Natural killer cell treated with Interleukin-12 subunit alpha and Interleukin-12 subunit beta and Interleukin-15 and Interleukin-18, amount 100 ng/mL, for 72 hours (primary cell): ENCODE measurements at regions not wholly inside any gene's neighbourhood (a gene's known extent, or its start where the extent isn't known, plus 50 kb on each side); places are given as distances from the start of the nearest gene placed in this dataset.

Experiments used
- ATAC-seq, 2 donors: fragments of 150-1000 bp; cut with Tn5 transposase in 1 of 2; sonication (Bioruptor Pico), chemical (Tn5 transposase) in 1 of 2; 2 replicates each; pipeline ENCODE4 v1.10.0; 2021
- DNase-seq: peaks from one replicate; pipeline ENCODE4 v3.0.0; 2022; ENCODE audit warnings: low spot score
- H3K27ac Mint-ChIP-seq, 2 donors: 1 replicate in 1 of 2; 2 replicates in 1 of 2; pipeline ENCODE4 v1.8.0; 2022; ENCODE audit warnings: mixed read lengths in 2 of 2, mild to moderate bottlenecking in 1 of 2, moderate library complexity in 1 of 2
- H3K27me3 Mint-ChIP-seq, 2 donors: 1 replicate in 1 of 2; 2 replicates in 1 of 2; pipeline ENCODE4 v1.8.0; 2022; ENCODE audit warnings: mixed read lengths in 2 of 2
- H3K36me3 Mint-ChIP-seq: one replicate; pipeline ENCODE4 v1.8.0; 2022; ENCODE audit warnings: mixed read lengths
- H3K4me1 Mint-ChIP-seq, 2 donors: 1 replicate in 1 of 2; 2 replicates in 1 of 2; pipeline ENCODE4 v1.8.0; 2022; ENCODE audit warnings: low read depth in 2 of 2, mixed read lengths in 2 of 2, mild to moderate bottlenecking in 1 of 2
- H3K4me3 Mint-ChIP-seq: one replicate; pipeline ENCODE4 v1.8.0; 2022; ENCODE audit warnings: mixed read lengths
- H3K9me3 Mint-ChIP-seq: 2 replicates; pipeline ENCODE4 v1.8.0; 2022; ENCODE audit warnings: mixed read lengths

- H3K27me3 Mint-ChIP-seq = peaks cover 28 to 33% of the 10 kb centered on the region in 2 donors
- H3K36me3 Mint-ChIP-seq = no peaks in the 10 kb centered on the region
- H3K4me3 Mint-ChIP-seq = no peak overlapping the region
- H3K27ac Mint-ChIP-seq = no peak overlapping the region
- ATAC-seq (no peak), DNase-seq (no peak)
- no peaks in the 10 kb centered on the region for H3K4me1 Mint-ChIP-seq
- H3K9me3 Mint-ChIP-seq = no peaks in the 10 kb centered on the region
Observed at GRCh38 chr22:48256041-48256739, 1493.7 kb downstream of the TBC1D22A start.

GRCh38 chr22:48254311-48254873 is 1491.9 kb downstream of the TBC1D22A start:
- no peaks in the 10 kb centered on the region for H3K4me1 Mint-ChIP-seq
- no peak for ATAC-seq
- H3K9me3 Mint-ChIP-seq = no peaks in the 10 kb centered on the region
- H3K36me3 Mint-ChIP-seq = no peaks in the 10 kb centered on the region
- DNase-seq = no peak
- no peak overlapping the region for H3K27ac Mint-ChIP-seq
- peaks cover 37 to 45% of the 10 kb centered on the region in 2 donors for H3K27me3 Mint-ChIP-seq
- H3K4me3 Mint-ChIP-seq = no peak overlapping the region

DNA sequence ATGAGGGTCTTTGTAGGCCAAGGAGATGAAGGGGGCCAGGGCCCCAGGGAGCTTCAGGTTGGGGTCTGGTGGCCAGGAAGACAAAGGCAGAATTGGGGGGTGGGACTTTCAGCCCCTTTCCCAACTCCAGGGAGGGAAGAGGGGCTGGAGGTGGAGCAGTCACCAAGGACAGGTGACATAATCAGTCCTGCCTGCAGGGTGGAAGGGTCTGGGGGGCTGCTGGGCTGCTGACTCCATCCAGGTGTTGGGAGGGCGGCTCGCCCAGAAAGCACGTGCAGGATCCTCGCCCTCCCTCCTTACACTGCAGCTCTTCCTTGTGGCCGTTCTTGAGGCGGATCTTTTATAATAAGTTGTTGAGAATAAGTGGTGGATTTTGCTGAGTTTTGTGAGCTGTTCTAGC is 1491.1 kb downstream of the TBC1D22A start:
- Mint-ChIP-seq H3K27ac (no peak overlapping the region), H3K4me3 (no peak overlapping the region), H3K36me3 (no peaks in the 10 kb centered on the region), H3K9me3 (no peaks in the 10 kb centered on the region), H3K27me3 (peaks cover 37 to 42% of the 10 kb centered on the region in 2 donors), H3K4me1 (no peaks in the 10 kb centered on the region)
- ATAC-seq = no peak
- DNase-seq = no peak

- no peak for ATAC-seq
- Mint-ChIP-seq H3K36me3 (no peaks in the 10 kb centered on the region), H3K4me3 (no peak overlapping the region), H3K4me1 (no peaks in the 10 kb centered on the region), H3K9me3 (no peaks in the 10 kb centered on the region), H3K27ac (no peak overlapping the region), H3K27me3 (peaks cover 40 to 44% of the 10 kb centered on the region in 2 donors)
- DNase-seq = no peak
Observed at GRCh38 chr22:48253136-48253535, 1490.7 kb downstream of the TBC1D22A start.

GRCh38 chr22:48251629-48252028 is 1489.2 kb downstream of the TBC1D22A start:
- H3K27ac Mint-ChIP-seq = no peak overlapping the region
- no peak overlapping the region for H3K4me3 Mint-ChIP-seq
- ATAC-seq (no peak), DNase-seq (no peak)
- peaks cover 46 to 51% of the 10 kb centered on the region in 2 donors for H3K27me3 Mint-ChIP-seq
- H3K4me1 Mint-ChIP-seq = peaks cover under 1 to 1% of the 10 kb centered on the region in 2 donors
- no peaks in the 10 kb centered on the region for H3K36me3 Mint-ChIP-seq
- H3K9me3 Mint-ChIP-seq = no peaks in the 10 kb centered on the region

GRCh38 chr22:48250937-48251530 is 1488.6 kb downstream of the TBC1D22A start:
- Mint-ChIP-seq H3K4me3 (no peak overlapping the region), H3K36me3 (no peaks in the 10 kb centered on the region), H3K27me3 (peaks cover 46 to 56% of the 10 kb centered on the region in 2 donors), H3K27ac (no peak overlapping the region), H3K4me1 (peaks cover 5 to 6% of the 10 kb centered on the region in 2 donors), H3K9me3 (no peaks in the 10 kb centered on the region)
- ATAC-seq (no peak), DNase-seq (no peak)

- H3K27ac Mint-ChIP-seq = no peak overlapping the region
- no peak overlapping the region for H3K4me3 Mint-ChIP-seq
- peaks cover 7 to 9% of the 10 kb centered on the region in 2 donors for H3K4me1 Mint-ChIP-seq
- no peaks in the 10 kb centered on the region for H3K9me3 Mint-ChIP-seq
- no peaks in the 10 kb centered on the region for H3K36me3 Mint-ChIP-seq
- H3K27me3 Mint-ChIP-seq = peaks cover 47 to 56% of the 10 kb centered on the region in 2 donors
- ATAC-seq (peak in 1 of 2 donors; percentile 9), DNase-seq (no peak)
Observed at GRCh38 chr22:48250286-48250895, 1487.9 kb downstream of the TBC1D22A start.

- peaks cover 45 to 50% of the 10 kb centered on the region in 2 donors for H3K27me3 Mint-ChIP-seq
Observed at GRCh38 chr22:48249713-48250268, 1487.3 kb downstream of the TBC1D22A start.

DNA sequence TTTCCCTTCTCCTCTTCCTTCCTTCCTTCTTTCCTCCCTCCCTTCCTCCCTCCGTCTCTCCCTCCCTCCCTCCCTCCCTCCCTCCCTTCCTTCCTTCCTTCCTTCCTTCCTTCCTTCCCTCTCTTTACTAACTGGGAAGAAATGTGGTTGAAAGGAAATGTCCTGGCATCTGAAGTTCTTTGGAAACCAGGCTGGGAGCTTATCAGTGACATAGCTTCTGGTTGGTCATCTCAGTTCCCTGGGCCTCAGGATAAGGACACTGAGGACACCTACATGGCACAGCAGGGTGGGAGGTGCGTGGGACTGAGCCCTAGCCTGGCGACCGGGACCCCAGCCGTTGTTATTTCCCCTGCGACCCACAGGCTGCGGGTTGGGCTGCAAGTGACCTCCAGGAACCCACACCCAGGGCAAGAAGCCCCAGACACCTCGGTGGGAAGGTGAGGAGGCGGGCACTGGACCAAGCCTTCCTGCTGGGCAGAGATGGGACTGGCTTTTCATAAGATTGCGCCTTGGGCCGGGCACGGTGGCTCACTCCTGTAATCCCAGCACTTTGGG is 1486.5 kb downstream of the TBC1D22A start:
- Mint-ChIP-seq H3K36me3 (no peaks in the 10 kb centered on the region), H3K9me3 (no peaks in the 10 kb centered on the region), H3K4me3 (no peak overlapping the region), H3K4me1 (peaks cover 15 to 18% of the 10 kb centered on the region in 2 donors), H3K27ac (no peak overlapping the region), H3K27me3 (peaks cover 42 to 43% of the 10 kb centered on the region in 2 donors)
- no peak for ATAC-seq
- no peak for DNase-seq

More at GRCh38 chr22:48249713-48250268, 1487.3 kb downstream of the TBC1D22A start:
- ATAC-seq = no peak
- Mint-ChIP-seq H3K9me3 (no peaks in the 10 kb centered on the region), H3K4me1 (peaks cover 13 to 15% of the 10 kb centered on the region in 2 donors), H3K27ac (no peak overlapping the region), H3K36me3 (no peaks in the 10 kb centered on the region), H3K4me3 (no peak overlapping the region)
- DNase-seq = no peak

- no peaks in the 10 kb centered on the region for H3K9me3 Mint-ChIP-seq
- H3K27me3 Mint-ChIP-seq = peaks cover 42 to 43% of the 10 kb centered on the region in 2 donors
- no peak for ATAC-seq
- H3K27ac Mint-ChIP-seq = peak overlapping the region in 1 of 2 donors; percentile 20
- no peak overlapping the region for H3K4me3 Mint-ChIP-seq
- no peak for DNase-seq
- peaks cover 21 to 26% of the 10 kb centered on the region in 2 donors for H3K4me1 Mint-ChIP-seq
- no peaks in the 10 kb centered on the region for H3K36me3 Mint-ChIP-seq
Observed at GRCh38 chr22:48247829-48248228, 1485.4 kb downstream of the TBC1D22A start.

GRCh38 chr22:48245196-48245485 is 1482.7 kb downstream of the TBC1D22A start:
- Mint-ChIP-seq H3K9me3 (no peaks in the 10 kb centered on the region), H3K27ac (no peak overlapping the region), H3K4me3 (peak overlapping the region; percentile 35), H3K36me3 (no peaks in the 10 kb centered on the region), H3K27me3 (peaks cover 31 to 37% of the 10 kb centered on the region in 2 donors), H3K4me1 (peaks cover 37 to 46% of the 10 kb centered on the region in 2 donors)
- ATAC-seq (peak in 1 of 2 donors; percentile 56), DNase-seq (no peak)

DNA sequence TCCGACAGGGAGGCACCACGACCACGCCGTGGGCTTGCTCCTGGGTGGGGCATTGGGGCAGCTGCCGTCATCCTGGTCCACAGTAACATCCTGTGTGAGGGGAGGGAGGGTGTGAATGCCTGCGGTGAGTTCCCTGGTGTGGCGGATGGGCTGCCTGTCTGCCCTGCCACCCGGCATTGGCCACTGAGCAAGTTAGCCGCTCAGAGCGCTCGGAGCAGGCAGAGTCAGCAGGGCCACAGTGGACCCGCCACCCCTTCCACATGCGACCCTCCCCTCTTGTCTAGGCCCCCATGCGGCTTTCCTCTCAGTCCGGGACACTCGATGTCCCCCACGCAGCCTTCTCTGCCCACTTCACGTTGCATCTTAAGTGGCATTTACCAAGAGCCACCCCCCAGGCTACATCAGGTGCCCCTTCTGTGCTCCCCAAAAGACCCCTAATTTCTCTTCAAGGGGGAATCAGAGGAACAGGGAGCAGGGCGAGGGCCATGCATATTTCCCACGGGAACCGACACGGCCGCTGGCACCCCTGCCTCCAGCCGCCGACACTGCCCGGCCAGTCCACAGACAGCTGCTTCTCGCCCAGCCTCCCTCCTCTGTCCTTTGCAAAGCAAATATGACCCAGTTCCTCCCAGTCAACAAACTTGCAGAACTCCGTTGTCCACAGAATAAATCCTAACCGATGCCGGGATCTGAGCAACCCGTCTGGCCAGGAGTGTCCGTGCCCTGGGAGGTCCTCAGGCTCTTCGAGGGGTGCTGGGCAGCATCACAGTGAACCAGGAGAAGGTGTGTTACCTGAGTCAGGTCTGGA is 1482.1 kb downstream of the TBC1D22A start:
- H3K27ac Mint-ChIP-seq = no peak overlapping the region
- peaks cover 42 to 51% of the 10 kb centered on the region in 2 donors for H3K4me1 Mint-ChIP-seq
- no peaks in the 10 kb centered on the region for H3K36me3 Mint-ChIP-seq
- DNase-seq (no peak), ATAC-seq (peak in 1 of 2 donors; percentile 41)
- H3K27me3 Mint-ChIP-seq = peaks cover 33 to 40% of the 10 kb centered on the region in 2 donors
- H3K4me3 Mint-ChIP-seq = peak overlapping the region; percentile 35
- no peaks in the 10 kb centered on the region for H3K9me3 Mint-ChIP-seq

DNA sequence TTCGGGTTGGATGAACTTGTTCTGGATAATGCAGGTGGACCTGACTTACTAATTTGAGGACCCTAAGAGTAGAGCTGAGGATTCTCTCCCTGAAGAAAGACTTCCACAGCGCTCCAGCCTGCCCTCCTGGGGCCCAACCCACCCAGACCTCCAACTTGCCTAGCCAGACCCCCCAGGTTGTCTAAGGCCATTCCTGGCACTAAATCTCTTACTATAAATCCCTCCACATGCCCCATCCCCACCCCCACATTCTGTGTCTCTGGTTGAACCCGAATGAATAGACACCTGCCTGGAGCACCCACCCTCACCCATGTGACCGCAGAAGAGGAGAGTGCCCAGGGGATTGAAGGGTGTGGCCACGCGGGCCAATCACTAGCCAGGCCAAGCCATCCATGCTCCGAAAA is 1480.0 kb downstream of the TBC1D22A start:
- Mint-ChIP-seq H3K4me3 (no peak overlapping the region), H3K4me1 (peaks cover 49 to 56% of the 10 kb centered on the region in 2 donors), H3K36me3 (no peaks in the 10 kb centered on the region), H3K9me3 (no peaks in the 10 kb centered on the region), H3K27me3 (peaks cover 23 to 34% of the 10 kb centered on the region in 2 donors), H3K27ac (no peak overlapping the region)
- ATAC-seq = no peak
- DNase-seq = no peak
